ENCODE measurements at regions not wholly inside any gene's neighbourhood (a gene's known extent, or its start where the extent isn't known, plus 50 kb on each side); places are given as distances from the start of the nearest gene placed in this dataset.
"Not testable (repeated sequence)": the region's sequence is repeated elsewhere in the genome, so short reads cannot be mapped to it uniquely, and the experiment has no call there.

- DNase-seq (no peak), ATAC-seq (no peak)
- no peaks in the 10 kb centered on the region for H3K4me1 ChIP-seq (ENCODE audit: control insufficient read depth, insufficient read depth, low read length)
- 72% methylated on average over 3 of the region's 3 CpGs for whole genome bisulfite sequencing
- H3K27me3 ChIP-seq (ENCODE audit: control insufficient read depth, insufficient read depth), result no peaks in the 10 kb centered on the region
- H3K9me3 ChIP-seq (ENCODE audit: control insufficient read depth, low read length), result no peaks in the 10 kb centered on the region
- H3K27ac ChIP-seq (ENCODE audit: low read length), result no peak overlapping the region
- intact Hi-C loops (cut with DNase I), result loop anchor here in 1 of 4 donors (10.0 kb wide), 1 partner anchor 745 kb away; no protein-coding TSS in a partner anchor
- no peak overlapping the region for H3K4me3 ChIP-seq (ENCODE audit: low read length)
Measured at GRCh38 chr22:35159343-35159742, 93.4 kb downstream of the ISX start.

- 88% methylated on average over 6 of the region's 6 CpGs for WGBS
- H3K27ac ChIP-seq (ENCODE audit: low read length), result no peak overlapping the region
- ATAC-seq, result no peak
Measured at GRCh38 chr22:35160268-35160667, 94.3 kb downstream of the ISX start.

GRCh38 chr22:35165896-35166295 lies 91.4 kb upstream of the HMGXB4 start:
- H3K4me1 ChIP-seq (ENCODE audit: control insufficient read depth, insufficient read depth, low read length); H3K27ac ChIP-seq (ENCODE audit: low read length); DNase-seq; ATAC-seq; H3K9me3 ChIP-seq (ENCODE audit: control insufficient read depth, low read length); intact Hi-C loops (cut with DNase I); H3K27me3 ChIP-seq (ENCODE audit: control insufficient read depth, insufficient read depth); H3K4me3 ChIP-seq (ENCODE audit: low read length): not testable (repeated sequence)
- WGBS, result 71% methylated on average over 11 of the region's 11 CpGs

More at GRCh38 chr22:35160268-35160667, 94.3 kb downstream of the ISX start:
- no peak for DNase-seq
- no peaks in the 10 kb centered on the region for H3K9me3 ChIP-seq (ENCODE audit: control insufficient read depth, low read length)
- no peaks in the 10 kb centered on the region for H3K4me1 ChIP-seq (ENCODE audit: control insufficient read depth, insufficient read depth, low read length)
- intact Hi-C loops (cut with DNase I), result no loop called here
- H3K4me3 ChIP-seq (ENCODE audit: low read length), result no peak overlapping the region
- no peaks in the 10 kb centered on the region for H3K27me3 ChIP-seq (ENCODE audit: control insufficient read depth, insufficient read depth)

- 44% methylated on average over 11 of the region's 11 CpGs for WGBS
- Histone ChIP-seq H3K27ac (ENCODE audit: low read length) (no peak overlapping the region), H3K27me3 (ENCODE audit: control insufficient read depth, insufficient read depth) (no peaks in the 10 kb centered on the region), H3K4me3 (ENCODE audit: low read length) (no peak overlapping the region), H3K9me3 (ENCODE audit: control insufficient read depth, low read length) (no peaks in the 10 kb centered on the region), H3K4me1 (ENCODE audit: control insufficient read depth, insufficient read depth, low read length) (no peaks in the 10 kb centered on the region)
- DNase-seq (no peak), ATAC-seq (no peak)
- intact Hi-C loops (cut with DNase I), result no loop called here
Measured at GRCh38 chr22:35170716-35171697, 86.3 kb upstream of the HMGXB4 start.

- no peaks in the 10 kb centered on the region for H3K27me3 ChIP-seq (ENCODE audit: control insufficient read depth, insufficient read depth)
- H3K4me1 ChIP-seq (ENCODE audit: control insufficient read depth, insufficient read depth, low read length), result no peaks in the 10 kb centered on the region
- H3K9me3 ChIP-seq (ENCODE audit: control insufficient read depth, low read length), result no peaks in the 10 kb centered on the region
- DNase-seq, result no peak
- WGBS, result 36% methylated on average over 5 of the region's 5 CpGs
- H3K4me3 ChIP-seq (ENCODE audit: low read length), result no peak overlapping the region
- no peak for ATAC-seq
- no peak overlapping the region for H3K27ac ChIP-seq (ENCODE audit: low read length)
- intact Hi-C loops (cut with DNase I), result no loop called here
Measured at GRCh38 chr22:35172442-35172841, 84.9 kb upstream of the HMGXB4 start.

- no peak overlapping the region for H3K4me3 ChIP-seq (ENCODE audit: low read length)
- H3K27me3 ChIP-seq (ENCODE audit: control insufficient read depth, insufficient read depth), result no peaks in the 10 kb centered on the region
- intact Hi-C loops (cut with DNase I), result no loop called here
- H3K9me3 ChIP-seq (ENCODE audit: control insufficient read depth, low read length), result no peaks in the 10 kb centered on the region
- ATAC-seq (no peak), DNase-seq (no peak)
- no peak overlapping the region for H3K27ac ChIP-seq (ENCODE audit: low read length)
- H3K4me1 ChIP-seq (ENCODE audit: control insufficient read depth, insufficient read depth, low read length), result no peaks in the 10 kb centered on the region
- 74% methylated on average over 2 of the region's 2 CpGs for WGBS
Measured at GRCh38 chr22:35173655-35174054, 83.6 kb upstream of the HMGXB4 start.

GRCh38 chr22:35174401-35175038 lies 82.8 kb upstream of the HMGXB4 start:
- Histone ChIP-seq H3K4me1 (ENCODE audit: control insufficient read depth, insufficient read depth, low read length) (no peaks in the 10 kb centered on the region), H3K4me3 (ENCODE audit: low read length) (no peak overlapping the region), H3K9me3 (ENCODE audit: control insufficient read depth, low read length) (no peaks in the 10 kb centered on the region), H3K27ac (ENCODE audit: low read length) (no peak overlapping the region), H3K27me3 (ENCODE audit: control insufficient read depth, insufficient read depth) (no peaks in the 10 kb centered on the region)
- ATAC-seq (no peak), DNase-seq (no peak)
- intact Hi-C loops (cut with DNase I), result no loop called here
- WGBS, result 42% methylated on average over 5 of the region's 5 CpGs

GRCh38 chr22:35175392-35175791 lies 81.9 kb upstream of the HMGXB4 start:
- Histone ChIP-seq H3K9me3 (ENCODE audit: control insufficient read depth, low read length) (no peaks in the 10 kb centered on the region), H3K27ac (ENCODE audit: low read length) (no peak overlapping the region), H3K4me1 (ENCODE audit: control insufficient read depth, insufficient read depth, low read length) (no peaks in the 10 kb centered on the region), H3K27me3 (ENCODE audit: control insufficient read depth, insufficient read depth) (no peaks in the 10 kb centered on the region), H3K4me3 (ENCODE audit: low read length) (no peak overlapping the region)
- intact Hi-C loops (cut with DNase I), result no loop called here
- WGBS, result 44% methylated on average over 2 of the region's 2 CpGs
- DNase-seq, result no peak
- no peak for ATAC-seq

GRCh38 chr22:35177811-35178210 lies 79.5 kb upstream of the HMGXB4 start:
- H3K27me3 ChIP-seq (ENCODE audit: control insufficient read depth, insufficient read depth), result no peaks in the 10 kb centered on the region
- intact Hi-C loops (cut with DNase I), result no loop called here
- no peak overlapping the region for H3K27ac ChIP-seq (ENCODE audit: low read length)
- H3K4me3 ChIP-seq (ENCODE audit: low read length), result no peak overlapping the region
- H3K4me1 ChIP-seq (ENCODE audit: control insufficient read depth, insufficient read depth, low read length), result no peaks in the 10 kb centered on the region
- 73% methylated on average over 2 of the region's 2 CpGs for WGBS
- H3K9me3 ChIP-seq (ENCODE audit: control insufficient read depth, low read length), result no peaks in the 10 kb centered on the region
- DNase-seq, result no peak
- ATAC-seq, result no peak

- WGBS, result 91% methylated on average over 10 of the region's 10 CpGs
- H3K4me3 ChIP-seq (ENCODE audit: low read length), result no peak overlapping the region
- intact Hi-C loops (cut with DNase I), result no loop called here
- DNase-seq (no peak), ATAC-seq (no peak)
- no peaks in the 10 kb centered on the region for H3K27me3 ChIP-seq (ENCODE audit: control insufficient read depth, insufficient read depth)
- no peak overlapping the region for H3K27ac ChIP-seq (ENCODE audit: low read length)
- no peaks in the 10 kb centered on the region for H3K9me3 ChIP-seq (ENCODE audit: control insufficient read depth, low read length)
- H3K4me1 ChIP-seq (ENCODE audit: control insufficient read depth, insufficient read depth, low read length), result no peaks in the 10 kb centered on the region
Measured at GRCh38 chr22:35178446-35178845, 78.8 kb upstream of the HMGXB4 start.

- intact Hi-C loops (cut with DNase I), result no loop called here
- WGBS, result 43% methylated on average over 2 of the region's 2 CpGs
- H3K9me3 ChIP-seq (ENCODE audit: control insufficient read depth, low read length), result peaks cover 3% of the 10 kb centered on the region
- H3K4me3 ChIP-seq (ENCODE audit: low read length), result no peak overlapping the region
- no peak overlapping the region for H3K27ac ChIP-seq (ENCODE audit: low read length)
- no peaks in the 10 kb centered on the region for H3K4me1 ChIP-seq (ENCODE audit: control insufficient read depth, insufficient read depth, low read length)
- no peaks in the 10 kb centered on the region for H3K27me3 ChIP-seq (ENCODE audit: control insufficient read depth, insufficient read depth)
- ATAC-seq (no peak), DNase-seq (no peak)
Measured at GRCh38 chr22:35183917-35184316, 73.4 kb upstream of the HMGXB4 start.
